SK-N-SH (cell line): ENCODE measurements at regions not wholly inside any gene's neighbourhood (a gene's known extent, or its start where the extent isn't known, plus 50 kb on each side); places are given as distances from the start of the nearest gene placed in this dataset.
A peak's percentile ranks its signal among the peaks of the same experiment; 100 is the strongest.

Source experiments
- CTCF ChIA-PET: fragments of 300-600, 350-600 bp; formaldehyde crosslinking; extraction: SDS; loops from one replicate; lab custom pipeline; 2021; lab: Yijun Ruan, JAX
- POLR2A ChIA-PET: fragments of 350-600 bp; sonication (Branson Sonifier 250); formaldehyde crosslinking; extraction: SDS; loops from one replicate; lab custom pipeline; 2020; ENCODE audit warnings: antibody characterized with exemption, inconsistent platforms; lab: Yijun Ruan, JAX
- DNase-seq: peaks from one replicate; pipeline ENCODE4 v3.0.0; 2012
- H2AFZ ChIP-seq: fragments of 200-600 bp; sonication (generic); 2 replicates; pipeline ENCODE4 v1.8.1; 2016; ENCODE audit warnings: antibody characterized with exemption, mild to moderate bottlenecking, low read depth
- H3F3A ChIP-seq: fragments of 200-600 bp; sonication (generic); replicated peaks from 2 replicates; pipeline ENCODE3; 2016; ENCODE audit warnings: antibody characterized with exemption, mild to moderate bottlenecking; ENCODE audit not compliant: insufficient read depth
- H3K27ac ChIP-seq, 2 experiments: fragments of 200-500 bp in 1 of 2; fragments of 200-600 bp in 1 of 2; sonication (Bioruptor generic) in 1 of 2; sonication (generic), shearing (Covaris generic) in 1 of 2; 2 replicates each; pipeline versions ENCODE4 v1.5.1 to v1.6.1; 2014 to 2016; ENCODE audit warnings: low read depth in 2 of 2, inconsistent platforms in 1 of 2, low read length in 1 of 2, mild to moderate bottlenecking in 1 of 2, mixed read lengths in 1 of 2
- H3K27me3 ChIP-seq: fragments of 200-600 bp; sonication (generic), shearing (Covaris generic); 2 replicates; pipeline ENCODE4 v1.6.1; 2016; ENCODE audit warnings: mixed run types; ENCODE audit not compliant: insufficient read depth
- H3K36me3 ChIP-seq, 2 experiments: fragments of 200-500 bp in 1 of 2; fragments of 200-600 bp in 1 of 2; sonication (Bioruptor generic) in 1 of 2; sonication (generic) in 1 of 2; replicated peaks in 1 of 2; 2 replicates each; pipeline versions ENCODE3 to v1.5.1; 2014 to 2016; ENCODE audit warnings: low read length in 1 of 2, mild to moderate bottlenecking in 1 of 2; ENCODE audit not compliant: insufficient read depth in 2 of 2, control insufficient read depth in 1 of 2
- H3K4me1 ChIP-seq, 2 experiments: fragments of 200-500 bp in 1 of 2; fragments of 200-600 bp in 1 of 2; sonication (Bioruptor generic) in 1 of 2; sonication (generic), shearing (Covaris generic) in 1 of 2; 2 replicates each; pipeline versions ENCODE4 v1.5.1 to v1.6.1; 2014 to 2016; ENCODE audit warnings: low read depth in 1 of 2, low read length in 1 of 2, mixed run types in 1 of 2; ENCODE audit not compliant: insufficient read depth in 2 of 2, control insufficient read depth in 1 of 2
- H3K4me2 ChIP-seq: fragments of 200-600 bp; sonication (generic), shearing (Covaris generic); 2 replicates; pipeline ENCODE4 v1.6.1; 2017; ENCODE audit warnings: mixed run types
- H3K4me3 ChIP-seq, 2 experiments: fragments of 200-500 bp in 1 of 2; fragments of 200-600 bp in 1 of 2; sonication (Bioruptor generic) in 1 of 2; sonication (generic), shearing (Covaris generic) in 1 of 2; 2 replicates each; pipeline versions ENCODE4 v1.5.1 to v1.8.1; 2014 to 2016; ENCODE audit warnings: low read depth in 2 of 2, inconsistent platforms in 1 of 2, low read length in 1 of 2, mild to moderate bottlenecking in 1 of 2, mixed read lengths in 1 of 2, moderate library complexity in 1 of 2
- H3K79me2 ChIP-seq: fragments of 200-600 bp; sonication (generic); 2 replicates; pipeline ENCODE4 v1.8.1; 2017; ENCODE audit warnings: mild to moderate bottlenecking; ENCODE audit not compliant: insufficient read depth
- H3K9ac ChIP-seq: fragments of 200-600 bp; sonication (generic); 2 replicates; pipeline ENCODE4 v1.6.1; 2017; ENCODE audit warnings: mixed run types
- H3K9me2 ChIP-seq: fragments of 200-600 bp; sonication (generic); 2 replicates; pipeline ENCODE4 v1.6.1; 2017; ENCODE audit warnings: mixed run types
- H3K9me3 ChIP-seq: fragments of 200-600 bp; sonication (generic); 2 replicates; pipeline ENCODE4 v1.6.1; 2017; ENCODE audit warnings: mixed run types, mild to moderate bottlenecking, moderate library complexity
- H4K20me1 ChIP-seq: fragments of 200-600 bp; sonication (generic); 2 replicates; pipeline ENCODE4 v1.6.1; 2017; ENCODE audit warnings: mild to moderate bottlenecking, mixed run types; ENCODE audit not compliant: insufficient read depth
- CHD2 ChIP-seq: fragments of 150-350 bp; IDR thresholded peaks from 2 replicates; pipeline ENCODE4 v1.6.1; 2018; ENCODE audit warnings: low read length; ENCODE audit not compliant: partially characterized antibody
- CTCF ChIP-seq: fragments of 200-600 bp; sonication (generic); IDR thresholded peaks from 2 replicates; pipeline ENCODE4 v1.6.1; 2017; ENCODE audit warnings: antibody characterized with exemption, mild to moderate bottlenecking, moderate library complexity
- ELF1 ChIP-seq: IDR thresholded peaks from 2 replicates; pipeline ENCODE4 v1.4.0; 2012
- EP300 ChIP-seq, 2 experiments: IDR thresholded peaks; 2 replicates each; pipeline versions ENCODE4 v1.4.0 to v1.6.1; 2012; ENCODE audit warnings: borderline replicate concordance in 1 of 2, low read depth in 1 of 2, low read length in 1 of 2
- FOXJ3 ChIP-seq: sonication (generic); formaldehyde crosslinking; IDR thresholded peaks from 2 replicates; pipeline ENCODE4 v1.5.1; 2020; ENCODE audit warnings: mild to moderate bottlenecking, missing genetic modification reagents
- GATA2 ChIP-seq: sonication (generic); formaldehyde crosslinking; IDR thresholded peaks from 2 replicates; pipeline ENCODE4 v1.5.0; 2020; ENCODE audit warnings: mild to moderate bottlenecking, missing genetic modification reagents
- IRF3 ChIP-seq: fragments of 150-350 bp; IDR thresholded peaks from 2 replicates; pipeline ENCODE4 v1.6.1; 2016; ENCODE audit warnings: mild to moderate bottlenecking, low read depth, low read length
- JUND ChIP-seq: IDR thresholded peaks from 2 replicates; pipeline ENCODE4 v1.4.0; 2012
- MEF2A ChIP-seq: IDR thresholded peaks from 2 replicates; pipeline ENCODE4 v1.4.0; 2012; ENCODE audit warnings: low read depth, borderline replicate concordance
- PBX3 ChIP-seq: IDR thresholded peaks from 2 replicates; pipeline ENCODE4; 2012
- POLR2AphosphoS5 ChIP-seq: IDR thresholded peaks from 2 replicates; pipeline ENCODE4 v1.6.1; 2012; ENCODE audit warnings: low read depth, low read length
- RAD21 ChIP-seq: IDR thresholded peaks from 2 replicates; pipeline ENCODE4 v1.6.1; 2012; ENCODE audit warnings: mild to moderate bottlenecking, low read length
- RCOR1 ChIP-seq: fragments of 150-350 bp; IDR thresholded peaks from 2 replicates; pipeline ENCODE4 v1.6.1; 2017; ENCODE audit warnings: antibody characterized with exemption, low read length
- RFX5 ChIP-seq: IDR thresholded peaks from 2 replicates; pipeline ENCODE4 v1.6.1; 2012; ENCODE audit warnings: mild to moderate bottlenecking, improper control_type of control experiment, low read length
- RXRA ChIP-seq: IDR thresholded peaks from 2 replicates; pipeline ENCODE4 v1.4.0; 2012; ENCODE audit warnings: low read depth, mild to moderate bottlenecking, borderline replicate concordance
- SIN3A ChIP-seq: IDR thresholded peaks from 2 replicates; pipeline ENCODE4 v1.6.1; 2012; ENCODE audit warnings: low read depth, mild to moderate bottlenecking, low read length, moderate library complexity, borderline replicate concordance
- TAF1 ChIP-seq: IDR thresholded peaks from 2 replicates; pipeline ENCODE4 v1.6.1; 2012; ENCODE audit warnings: low read depth, mild to moderate bottlenecking, low read length, moderate library complexity, borderline replicate concordance
- TEAD4 ChIP-seq: IDR thresholded peaks from 2 replicates; pipeline ENCODE4 v1.4.0; 2012; ENCODE audit warnings: mild to moderate bottlenecking, borderline replicate concordance; ENCODE audit not compliant: insufficient read depth
- WGBS: methylation state at CpG from one replicate; pipeline ENCODE4 v1.1.6; 2017; ENCODE audit warnings: low lambda C conversion rate; 5-methylcytosine and 5-hydroxymethylcytosine counted together
- TF ChIP-seq, protein P1 (sequence below): IDR thresholded peaks from 2 replicates; pipeline ENCODE4 v1.6.1; 2012; ENCODE audit warnings: mild to moderate bottlenecking, low read depth, low read length, moderate library complexity
- TF ChIP-seq, protein P2 (sequence below): IDR thresholded peaks from 2 replicates; pipeline ENCODE4 v1.4.0; 2012; ENCODE audit warnings: low read depth, borderline replicate concordance

- no peak for TF ChIP-seq MEF2A
- no peak for TF ChIP-seq JUND
- TF ChIP-seq POLR2AphosphoS5: no peak
- no peak for TF ChIP-seq SIN3A
- no peak for TF ChIP-seq GATA2 (CRISPR knock-in tag)
Measured at GRCh38 chr18:27845897-27846296, 331.0 kb downstream of the CDH2 start (continued).

DNA sequence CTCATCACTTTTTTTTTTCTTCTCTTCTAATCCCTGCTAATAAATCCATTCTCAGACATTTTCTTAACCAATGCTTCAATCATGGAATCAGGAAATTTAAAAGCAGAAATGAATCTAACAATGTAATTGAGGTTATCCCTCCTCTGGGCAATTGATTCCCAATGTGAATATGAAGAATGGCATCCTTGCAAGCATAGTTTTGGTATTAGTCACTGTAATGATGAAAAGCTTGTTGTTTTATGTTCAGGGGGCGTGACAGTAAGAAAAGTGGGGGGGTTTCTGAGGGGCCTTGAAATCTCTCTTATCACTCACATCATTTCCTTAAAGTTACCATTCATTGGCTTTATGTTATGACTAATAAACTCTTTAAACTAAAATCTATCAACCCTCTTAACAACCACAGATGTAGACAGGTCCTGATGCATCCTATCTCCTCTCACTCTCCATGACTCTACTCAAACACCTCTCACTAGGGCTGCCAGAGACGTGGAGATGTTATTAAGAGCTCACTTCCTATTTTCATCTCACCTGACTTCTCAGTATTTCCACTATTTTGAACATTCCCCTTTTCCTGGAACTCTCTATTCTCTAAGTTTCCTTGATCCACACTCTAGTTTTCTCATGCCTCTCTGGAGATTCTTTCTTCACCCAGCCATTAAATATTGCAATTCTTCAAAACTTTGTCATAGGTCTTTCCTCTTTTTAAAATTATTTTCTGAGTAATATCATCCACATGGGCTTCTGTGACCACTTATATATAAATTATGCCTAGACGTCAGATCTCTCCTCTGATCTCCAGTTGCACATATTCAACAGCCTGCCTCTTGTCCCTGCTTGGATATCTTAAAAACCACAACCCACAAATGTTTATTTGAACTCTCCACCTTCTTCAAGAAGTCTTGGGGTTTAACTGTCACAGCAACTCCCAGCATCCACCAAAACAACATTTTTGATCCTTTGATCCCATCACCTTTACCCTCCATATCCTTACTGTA lies 332.9 kb downstream of the CDH2 start:
- no peak for DNase-seq
- H3K9me2 ChIP-seq: no peaks in the 10 kb centered on the region
- CTCF ChIA-PET: interaction anchor here (0.7 to 1.4 kb wide), 2 partner anchors 239 to 602 kb away, joined by 3 to 4 read pairs; no protein-coding TSS in a partner anchor
- 19% methylated on average over 3 of the region's 3 CpGs for WGBS
- no peaks in the 10 kb centered on the region for H3K27me3 ChIP-seq
- peaks cover 18% of the 10 kb centered on the region for H3F3A ChIP-seq
- H4K20me1 ChIP-seq: no peaks in the 10 kb centered on the region
- no peaks in the 10 kb centered on the region; a peak in 1 of 4 replicates for H3K4me1 ChIP-seq
- no peaks in the 10 kb centered on the region for H3K36me3 ChIP-seq
- H3K4me3 ChIP-seq: no peak overlapping the region
- H3K27ac ChIP-seq: peak overlapping the region in 1 of 2 experiments; percentile 75; a peak in 2 of 4 replicates
- 0 out of 2 replicates have a peak overlapping the region, but pooled peaks have one; percentile 9 for H3K4me2 ChIP-seq
- H2AFZ ChIP-seq: no peak overlapping the region
- POLR2A ChIA-PET: no interaction called here
- no peaks in the 10 kb centered on the region for H3K9me3 ChIP-seq
- no peaks in the 10 kb centered on the region for H3K79me2 ChIP-seq
- no peak overlapping the region for H3K9ac ChIP-seq
- TF ChIP-seq RFX5: no peak
- no peak for TF ChIP-seq RCOR1
- TF ChIP-seq CHD2: no peak
- TF ChIP-seq RAD21: no peak
- 0 out of 2 replicates have a peak, but pooled peaks have one; percentile 33 for TF ChIP-seq RXRA
- peak; percentile 56 for TF ChIP-seq PBX3
- TF ChIP-seq ELF1: peak; percentile 21; the same call in 1 of the 2 replicates
- peak; percentile 89 for TF ChIP-seq JUND
- TF ChIP-seq, protein P1, sequence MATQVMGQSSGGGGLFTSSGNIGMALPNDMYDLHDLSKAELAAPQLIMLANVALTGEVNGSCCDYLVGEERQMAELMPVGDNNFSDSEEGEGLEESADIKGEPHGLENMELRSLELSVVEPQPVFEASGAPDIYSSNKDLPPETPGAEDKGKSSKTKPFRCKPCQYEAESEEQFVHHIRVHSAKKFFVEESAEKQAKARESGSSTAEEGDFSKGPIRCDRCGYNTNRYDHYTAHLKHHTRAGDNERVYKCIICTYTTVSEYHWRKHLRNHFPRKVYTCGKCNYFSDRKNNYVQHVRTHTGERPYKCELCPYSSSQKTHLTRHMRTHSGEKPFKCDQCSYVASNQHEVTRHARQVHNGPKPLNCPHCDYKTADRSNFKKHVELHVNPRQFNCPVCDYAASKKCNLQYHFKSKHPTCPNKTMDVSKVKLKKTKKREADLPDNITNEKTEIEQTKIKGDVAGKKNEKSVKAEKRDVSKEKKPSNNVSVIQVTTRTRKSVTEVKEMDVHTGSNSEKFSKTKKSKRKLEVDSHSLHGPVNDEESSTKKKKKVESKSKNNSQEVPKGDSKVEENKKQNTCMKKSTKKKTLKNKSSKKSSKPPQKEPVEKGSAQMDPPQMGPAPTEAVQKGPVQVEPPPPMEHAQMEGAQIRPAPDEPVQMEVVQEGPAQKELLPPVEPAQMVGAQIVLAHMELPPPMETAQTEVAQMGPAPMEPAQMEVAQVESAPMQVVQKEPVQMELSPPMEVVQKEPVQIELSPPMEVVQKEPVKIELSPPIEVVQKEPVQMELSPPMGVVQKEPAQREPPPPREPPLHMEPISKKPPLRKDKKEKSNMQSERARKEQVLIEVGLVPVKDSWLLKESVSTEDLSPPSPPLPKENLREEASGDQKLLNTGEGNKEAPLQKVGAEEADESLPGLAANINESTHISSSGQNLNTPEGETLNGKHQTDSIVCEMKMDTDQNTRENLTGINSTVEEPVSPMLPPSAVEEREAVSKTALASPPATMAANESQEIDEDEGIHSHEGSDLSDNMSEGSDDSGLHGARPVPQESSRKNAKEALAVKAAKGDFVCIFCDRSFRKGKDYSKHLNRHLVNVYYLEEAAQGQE: no peak
- no peak for TF ChIP-seq SIN3A
- peak; percentile 61; the same call in 1 of the 2 replicates for TF ChIP-seq TEAD4
- no peak for TF ChIP-seq IRF3
- TF ChIP-seq TAF1: no peak
- peak in 1 of 2 experiments; percentile 43; a peak in 1 of 4 replicates for TF ChIP-seq EP300 (IDR thresholded peaks at IDR 0.05; ENCODE audit: borderline replicate concordance in 1 of 2, low read depth in 1 of 2, low read length in 1 of 2)
- TF ChIP-seq FOXJ3 (CRISPR knock-in tag): no peak
- TF ChIP-seq, protein P2, sequence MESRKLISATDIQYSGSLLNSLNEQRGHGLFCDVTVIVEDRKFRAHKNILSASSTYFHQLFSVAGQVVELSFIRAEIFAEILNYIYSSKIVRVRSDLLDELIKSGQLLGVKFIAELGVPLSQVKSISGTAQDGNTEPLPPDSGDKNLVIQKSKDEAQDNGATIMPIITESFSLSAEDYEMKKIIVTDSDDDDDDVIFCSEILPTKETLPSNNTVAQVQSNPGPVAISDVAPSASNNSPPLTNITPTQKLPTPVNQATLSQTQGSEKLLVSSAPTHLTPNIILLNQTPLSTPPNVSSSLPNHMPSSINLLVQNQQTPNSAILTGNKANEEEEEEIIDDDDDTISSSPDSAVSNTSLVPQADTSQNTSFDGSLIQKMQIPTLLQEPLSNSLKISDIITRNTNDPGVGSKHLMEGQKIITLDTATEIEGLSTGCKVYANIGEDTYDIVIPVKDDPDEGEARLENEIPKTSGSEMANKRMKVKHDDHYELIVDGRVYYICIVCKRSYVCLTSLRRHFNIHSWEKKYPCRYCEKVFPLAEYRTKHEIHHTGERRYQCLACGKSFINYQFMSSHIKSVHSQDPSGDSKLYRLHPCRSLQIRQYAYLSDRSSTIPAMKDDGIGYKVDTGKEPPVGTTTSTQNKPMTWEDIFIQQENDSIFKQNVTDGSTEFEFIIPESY: no peak
- TF ChIP-seq CTCF: no peak
